ENCODE measurements at regions not wholly inside any gene's neighbourhood (a gene's known extent, or its start where the extent isn't known, plus 50 kb on each side); places are given as distances from the start of the nearest gene placed in this dataset.

DNA sequence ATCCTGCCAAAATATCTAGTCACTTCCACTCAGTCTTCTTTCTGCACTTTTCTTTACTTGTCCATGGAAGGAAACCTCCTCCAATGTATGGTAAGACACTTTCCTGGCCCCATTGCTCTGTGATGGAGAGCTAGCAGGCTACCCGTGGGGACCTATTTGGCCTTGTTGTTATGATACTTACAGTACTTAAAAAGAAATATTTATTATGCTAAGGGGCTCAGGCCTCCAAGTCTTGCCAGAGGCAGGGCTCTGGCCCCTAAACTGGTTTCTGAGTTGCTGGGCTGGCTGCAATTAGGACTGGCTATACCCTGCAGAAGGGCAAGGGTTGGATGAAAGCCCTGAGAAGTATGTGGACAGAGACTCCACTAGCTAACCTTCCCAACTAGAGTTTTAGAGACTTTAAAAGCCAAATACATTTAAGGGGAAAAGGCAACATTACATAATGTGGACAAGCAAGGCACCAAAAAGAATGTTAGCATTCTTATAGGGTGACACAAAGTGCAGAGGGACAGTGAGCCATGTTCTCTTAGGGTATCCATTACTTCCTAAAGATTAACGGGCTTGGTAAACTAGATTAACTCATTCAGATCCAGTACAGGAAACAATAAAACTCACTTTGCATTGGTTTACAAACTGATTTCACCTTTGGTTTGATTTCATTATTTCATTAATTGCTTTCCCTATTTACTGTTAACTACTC is 84.9 kb upstream of the INHBA start:
- Histone ChIP-seq H3K27me3 (ENCODE audit: control insufficient read depth in 4 of 4, insufficient read depth in 4 of 4, low read length in 3 of 4) (no peaks in the 10 kb centered on the region), H3K9me3 (ENCODE audit: control insufficient read depth in 4 of 4, low read length in 3 of 4) (no peaks in the 10 kb centered on the region), H3K36me3 (ENCODE audit: control insufficient read depth in 4 of 4, insufficient read depth in 3 of 4, low read depth in 1 of 4, low read length in 3 of 4) (no peaks in the 10 kb centered on the region), H3K27ac (ENCODE audit: low read depth in 1 of 2, low read length in 2 of 2) (no peak overlapping the region), H3K9ac (ENCODE audit: low read depth in 1 of 2, low read length in 2 of 2) (no peak overlapping the region), H3K4me3 (ENCODE audit: low read depth in 1 of 3, low read length in 3 of 3) (no peak overlapping the region), H3K4me1 (ENCODE audit: control insufficient read depth in 4 of 4, insufficient read depth in 4 of 4, low read length in 3 of 4) (no peaks in the 10 kb centered on the region)
- TF ChIP-seq JUND (IDR thresholded peaks at IDR 0.05) (no peak), NR2F2 (IDR thresholded peaks at IDR 0.05) (no peak), GABPA (IDR thresholded peaks at IDR 0.05 in 1 of 2, conservative IDR thresholded peaks at IDR 0.05 in 1 of 2) (no peak), SP1 (IDR thresholded peaks at IDR 0.05) (no peak), HNF4G (IDR thresholded peaks at IDR 0.05) (no peak), RXRA (IDR thresholded peaks at IDR 0.05) (no peak), TAF1 (conservative IDR thresholded peaks at IDR 0.05) (no peak), RAD21 (IDR thresholded peaks at IDR 0.05) (no peak), HNF4A (conservative IDR thresholded peaks at IDR 0.05) (no peak)
- TF ChIP-seq, protein P1, sequence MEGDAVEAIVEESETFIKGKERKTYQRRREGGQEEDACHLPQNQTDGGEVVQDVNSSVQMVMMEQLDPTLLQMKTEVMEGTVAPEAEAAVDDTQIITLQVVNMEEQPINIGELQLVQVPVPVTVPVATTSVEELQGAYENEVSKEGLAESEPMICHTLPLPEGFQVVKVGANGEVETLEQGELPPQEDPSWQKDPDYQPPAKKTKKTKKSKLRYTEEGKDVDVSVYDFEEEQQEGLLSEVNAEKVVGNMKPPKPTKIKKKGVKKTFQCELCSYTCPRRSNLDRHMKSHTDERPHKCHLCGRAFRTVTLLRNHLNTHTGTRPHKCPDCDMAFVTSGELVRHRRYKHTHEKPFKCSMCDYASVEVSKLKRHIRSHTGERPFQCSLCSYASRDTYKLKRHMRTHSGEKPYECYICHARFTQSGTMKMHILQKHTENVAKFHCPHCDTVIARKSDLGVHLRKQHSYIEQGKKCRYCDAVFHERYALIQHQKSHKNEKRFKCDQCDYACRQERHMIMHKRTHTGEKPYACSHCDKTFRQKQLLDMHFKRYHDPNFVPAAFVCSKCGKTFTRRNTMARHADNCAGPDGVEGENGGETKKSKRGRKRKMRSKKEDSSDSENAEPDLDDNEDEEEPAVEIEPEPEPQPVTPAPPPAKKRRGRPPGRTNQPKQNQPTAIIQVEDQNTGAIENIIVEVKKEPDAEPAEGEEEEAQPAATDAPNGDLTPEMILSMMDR (IDR thresholded peaks at IDR 0.05; ENCODE audit: low read depth, low read length, missing input control): no peak
- TF ChIP-seq, protein P2, sequence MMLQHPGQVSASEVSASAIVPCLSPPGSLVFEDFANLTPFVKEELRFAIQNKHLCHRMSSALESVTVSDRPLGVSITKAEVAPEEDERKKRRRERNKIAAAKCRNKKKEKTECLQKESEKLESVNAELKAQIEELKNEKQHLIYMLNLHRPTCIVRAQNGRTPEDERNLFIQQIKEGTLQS (IDR thresholded peaks at IDR 0.05): no peak
- DNase-seq (ENCODE audit: low spot score): no peak
- 64% methylated on average over 2 of the region's 2 CpGs for WGBS

DNA sequence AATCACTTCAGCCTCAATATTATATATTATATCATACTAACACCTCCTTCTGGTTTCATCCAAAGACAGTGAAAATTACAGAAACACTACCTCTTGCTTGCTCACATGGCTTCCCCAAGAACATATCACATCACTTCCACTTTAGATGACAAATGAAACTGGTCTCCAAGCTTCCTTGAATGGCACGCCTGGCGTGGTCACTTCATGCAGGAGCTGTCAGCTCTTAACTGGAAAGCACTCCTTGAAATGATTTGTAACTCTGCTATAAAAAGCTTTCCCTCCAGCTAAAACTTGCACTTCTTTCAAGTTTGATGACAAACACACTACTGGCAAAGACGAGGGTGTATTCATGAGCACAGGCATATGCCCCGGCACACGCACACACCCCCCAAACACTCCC is 84.1 kb upstream of the INHBA start:
- WGBS: 93% methylated on average over 5 of the region's 5 CpGs
- H3K27ac ChIP-seq (ENCODE audit: low read depth in 1 of 2, low read length in 2 of 2): no peak overlapping the region
- no peaks in the 10 kb centered on the region for H3K36me3 ChIP-seq (ENCODE audit: control insufficient read depth in 4 of 4, insufficient read depth in 3 of 4, low read depth in 1 of 4, low read length in 3 of 4)
- H3K27me3 ChIP-seq (ENCODE audit: control insufficient read depth in 4 of 4, insufficient read depth in 4 of 4, low read length in 3 of 4): no peaks in the 10 kb centered on the region
- no peaks in the 10 kb centered on the region for H3K9me3 ChIP-seq (ENCODE audit: control insufficient read depth in 4 of 4, low read length in 3 of 4)
- H3K4me3 ChIP-seq (ENCODE audit: low read depth in 1 of 3, low read length in 3 of 3): no peak overlapping the region
- no peak overlapping the region for H3K9ac ChIP-seq (ENCODE audit: low read depth in 1 of 2, low read length in 2 of 2)
- H3K4me1 ChIP-seq (ENCODE audit: control insufficient read depth in 4 of 4, insufficient read depth in 4 of 4, low read length in 3 of 4): no peaks in the 10 kb centered on the region
- no peak for DNase-seq (ENCODE audit: low spot score)
- TF ChIP-seq TAF1 (conservative IDR thresholded peaks at IDR 0.05): no peak
- TF ChIP-seq, protein P1 (IDR thresholded peaks at IDR 0.05; ENCODE audit: low read depth, low read length, missing input control): no peak
- TF ChIP-seq YY1 (IDR thresholded peaks at IDR 0.05): no peak
- TF ChIP-seq JUND (IDR thresholded peaks at IDR 0.05): no peak
- TF ChIP-seq RXRA (IDR thresholded peaks at IDR 0.05): no peak
- TF ChIP-seq HNF4A (conservative IDR thresholded peaks at IDR 0.05): no peak
- TF ChIP-seq FOXA1 (IDR thresholded peaks at IDR 0.05): no peak
- no peak for TF ChIP-seq HNF4G (IDR thresholded peaks at IDR 0.05)
- TF ChIP-seq SP1 (IDR thresholded peaks at IDR 0.05): no peak
- TF ChIP-seq, protein P3, sequence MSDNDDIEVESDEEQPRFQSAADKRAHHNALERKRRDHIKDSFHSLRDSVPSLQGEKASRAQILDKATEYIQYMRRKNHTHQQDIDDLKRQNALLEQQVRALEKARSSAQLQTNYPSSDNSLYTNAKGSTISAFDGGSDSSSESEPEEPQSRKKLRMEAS (IDR thresholded peaks at IDR 0.05): no peak
- TF ChIP-seq, protein P2 (IDR thresholded peaks at IDR 0.05): no peak
- TF ChIP-seq FOXA2 (IDR thresholded peaks at IDR 0.05): no peak
